CD4-positive, alpha-beta memory T cell (primary cell): ENCODE measurements at regions not wholly inside any gene's neighbourhood (a gene's known extent, or its start where the extent isn't known, plus 50 kb on each side); places are given as distances from the start of the nearest gene placed in this dataset.
A peak's percentile ranks its signal among the peaks of the same experiment; 100 is the strongest.

ENCODE experiments used
- CTCF ChIA-PET: fragments of 350-600 bp; sonication (Branson Sonifier 250); formaldehyde crosslinking; loops from one replicate; lab custom pipeline; 2021; ENCODE audit warnings: inconsistent platforms; ENCODE audit not compliant: partially characterized antibody; lab: Charles Lee
- POLR2A ChIA-PET: fragments of 350-600 bp; sonication (Branson Sonifier 250); formaldehyde crosslinking; loops from one replicate; lab custom pipeline; 2021; ENCODE audit not compliant: partially characterized antibody; lab: Charles Lee
- DNase-seq, 5 donors: peaks; one replicate each; pipeline versions ENCODE4 v3.0.0 to v3.0.0-alpha.2; 2020 to 2022; ENCODE audit warnings: mixed read lengths in 1 of 5
- H3K27ac ChIP-seq: one replicate; pipeline ENCODE4 v1.7.0; 2013; ENCODE audit warnings: low read depth, low read length
- H3K27me3 ChIP-seq: 2 replicates; pipeline ENCODE4 v1.7.0; 2013; ENCODE audit warnings: mild to moderate bottlenecking, low read length, moderate library complexity; ENCODE audit not compliant: insufficient read depth
- H3K36me3 ChIP-seq: 2 replicates; pipeline ENCODE4 v1.7.0; 2013; ENCODE audit warnings: mild to moderate bottlenecking, low read length, moderate library complexity; ENCODE audit not compliant: insufficient read depth
- H3K4me1 ChIP-seq: 2 replicates; pipeline ENCODE4 v1.7.0; 2013; ENCODE audit warnings: mild to moderate bottlenecking, low read length, moderate library complexity; ENCODE audit not compliant: insufficient read depth
- H3K4me3 ChIP-seq, 2 donors: one replicate each; pipeline ENCODE4 v1.7.0; 2013; ENCODE audit warnings: low read length in 2 of 2, mild to moderate bottlenecking in 1 of 2
- H3K9me3 ChIP-seq, 2 donors: one replicate each; pipeline ENCODE4 v1.7.0; 2013; ENCODE audit warnings: low read length in 2 of 2, control low read depth in 1 of 2; ENCODE audit not compliant: control insufficient read depth in 1 of 2
- H3K27ac Mint-ChIP-seq, 7 donors: one replicate each; pipeline ENCODE4 v1.8.0; 2020 to 2021; ENCODE audit warnings: mixed read lengths in 7 of 7, mild to moderate bottlenecking in 6 of 7, inconsistent platforms in 3 of 7, moderate library complexity in 3 of 7
- H3K27me3 Mint-ChIP-seq, 2 donors: one replicate each; pipeline ENCODE4 v1.8.0; 2020 to 2021; ENCODE audit warnings: mixed read lengths in 2 of 2
- H3K36me3 Mint-ChIP-seq, 2 donors: one replicate each; pipeline ENCODE4 v1.8.0; 2020 to 2021; ENCODE audit warnings: mixed read lengths in 2 of 2, inconsistent platforms in 1 of 2, mild to moderate bottlenecking in 1 of 2
- H3K4me1 Mint-ChIP-seq, 4 donors: one replicate each; pipeline ENCODE4 v1.8.0; 2020 to 2021; ENCODE audit warnings: mixed read lengths in 4 of 4, mild to moderate bottlenecking in 1 of 4
- H3K4me3 Mint-ChIP-seq, 8 donors: one replicate each; pipeline ENCODE4 v1.8.0; 2020 to 2021; ENCODE audit warnings: mixed read lengths in 8 of 8, mild to moderate bottlenecking in 7 of 8, moderate library complexity in 6 of 8, inconsistent platforms in 3 of 8
- H3K9me3 Mint-ChIP-seq, 8 donors: one replicate each; pipeline ENCODE4 v1.8.0; 2020 to 2021; ENCODE audit warnings: mixed read lengths in 8 of 8, mild to moderate bottlenecking in 5 of 8, inconsistent platforms in 3 of 8, moderate library complexity in 1 of 8
- intact Hi-C: fragments of 100-400 bp; cut with micrococcal nuclease; formaldehyde crosslinking; loops from one replicate; pipeline ENCODE4 v1.15.1; 2023

DNA sequence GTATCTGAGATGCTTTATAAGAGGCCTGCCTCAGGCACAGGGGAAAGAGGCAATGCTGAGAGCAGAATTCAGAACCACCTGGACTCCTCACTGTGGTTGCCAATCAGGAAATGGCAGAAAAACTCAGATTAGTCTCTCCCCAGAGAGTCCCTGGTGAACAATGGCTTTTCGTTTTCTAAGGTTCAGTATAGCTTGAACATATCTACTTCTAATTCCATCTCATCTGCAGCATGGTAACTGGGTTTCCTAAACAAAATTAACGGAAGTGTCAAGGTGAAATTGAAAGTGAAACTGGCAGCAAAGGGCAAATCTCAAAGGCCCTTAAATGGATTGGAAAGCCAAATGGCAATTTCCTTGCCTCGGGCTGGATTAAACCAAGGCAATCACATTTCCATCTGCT lies 480.2 kb upstream of the ACVR2A start:
- H3K4me3 Mint-ChIP-seq = peak overlapping the region; percentile 32 to 85 (median 68)
- H3K36me3 ChIP-seq = no peaks in the 10 kb centered on the region
- H3K27me3 ChIP-seq = no peaks in the 10 kb centered on the region
- no peaks in the 10 kb centered on the region for H3K9me3 ChIP-seq
- peaks cover 10 to 19% (median 14%) of the 10 kb centered on the region in 4 donors for H3K4me1 Mint-ChIP-seq
- no peaks in the 10 kb centered on the region for H3K36me3 Mint-ChIP-seq
- ChIA-PET POLR2A (no interaction called here), CTCF (interaction anchor here (1.6 kb wide), 1 partner anchor 299 kb away, joined by 3 read pairs; no protein-coding TSS in a partner anchor)
- intact Hi-C loops = no loop called here
- no peaks in the 10 kb centered on the region for H3K27me3 Mint-ChIP-seq
- H3K27ac Mint-ChIP-seq = peak overlapping the region; percentile 9 to 91 (median 72)
- peak overlapping the region; percentile 14 to 22 for H3K4me3 ChIP-seq
- peaks cover 0 to 4% (median 0%) of the 10 kb centered on the region in 8 donors for H3K9me3 Mint-ChIP-seq
- peak; percentile 34 to 40 (median 38) for DNase-seq
- H3K27ac ChIP-seq = no peak overlapping the region
- peaks cover 12% of the 10 kb centered on the region for H3K4me1 ChIP-seq

DNA sequence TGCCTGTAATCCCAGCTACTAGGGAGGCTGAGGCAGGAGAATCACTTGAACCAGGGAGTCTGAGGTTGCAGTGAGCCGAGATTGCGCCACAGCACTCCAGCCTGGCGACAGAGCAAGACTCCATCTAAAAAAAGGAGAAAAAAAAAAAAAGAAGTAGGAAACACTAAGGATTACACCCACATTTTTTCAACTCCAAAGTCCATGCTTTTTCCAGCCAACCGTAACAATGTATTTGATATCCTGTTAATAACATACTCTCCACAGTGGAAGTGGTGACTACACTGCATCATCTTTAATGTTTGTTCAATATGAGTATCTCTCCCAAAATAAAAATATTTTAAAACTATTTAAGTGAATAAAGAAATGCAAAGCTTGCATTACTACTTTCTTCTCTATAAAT lies 481.6 kb upstream of the ACVR2A start:
- Histone ChIP-seq H3K4me1 (peaks cover 12% of the 10 kb centered on the region), H3K4me3 (no peak overlapping the region), H3K27me3 (no peaks in the 10 kb centered on the region), H3K36me3 (no peaks in the 10 kb centered on the region), H3K9me3 (no peaks in the 10 kb centered on the region), H3K27ac (no peak overlapping the region)
- H3K36me3 Mint-ChIP-seq = no peaks in the 10 kb centered on the region
- H3K9me3 Mint-ChIP-seq = peaks cover 0 to 4% (median 0%) of the 10 kb centered on the region in 8 donors
- H3K27me3 Mint-ChIP-seq = no peaks in the 10 kb centered on the region
- intact Hi-C loops = no loop called here
- H3K4me1 Mint-ChIP-seq = peaks cover 10 to 19% (median 14%) of the 10 kb centered on the region in 4 donors
- no peak overlapping the region for H3K27ac Mint-ChIP-seq
- no peak overlapping the region for H3K4me3 Mint-ChIP-seq
- POLR2A ChIA-PET = no interaction called here
- no peak for DNase-seq
- CTCF ChIA-PET = interaction anchor here (1.6 kb wide), 1 partner anchor 301 kb away, joined by 3 read pairs; no protein-coding TSS in a partner anchor

DNA sequence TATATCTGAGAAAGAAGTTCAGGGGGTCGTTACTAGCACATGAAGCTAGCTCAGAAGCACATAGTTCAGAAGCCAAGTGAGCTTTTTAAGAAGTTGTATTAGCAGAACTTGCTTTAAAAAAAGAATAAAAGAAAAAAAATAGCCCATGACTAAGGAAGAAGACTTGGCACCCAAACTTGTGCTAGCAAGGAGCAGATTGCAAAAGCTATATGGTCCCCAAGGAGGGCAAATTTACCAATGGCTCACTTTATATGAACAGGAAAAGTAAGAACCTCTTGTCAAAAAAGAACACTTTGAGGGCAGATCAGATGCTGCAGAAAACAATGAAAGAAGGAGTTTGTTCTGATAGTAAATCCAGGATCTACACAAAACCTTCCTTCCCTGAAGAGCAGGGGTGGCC lies 486.5 kb upstream of the ACVR2A start:
- H3K27me3 Mint-ChIP-seq = no peaks in the 10 kb centered on the region
- intact Hi-C loops = no loop called here
- H3K9me3 Mint-ChIP-seq = no peaks in the 10 kb centered on the region
- no peak overlapping the region for H3K27ac ChIP-seq
- H3K4me3 ChIP-seq = no peak overlapping the region
- no peaks in the 10 kb centered on the region for H3K36me3 ChIP-seq
- H3K27me3 ChIP-seq = no peaks in the 10 kb centered on the region
- ChIA-PET CTCF (no interaction called here), POLR2A (no interaction called here)
- H3K9me3 ChIP-seq = no peaks in the 10 kb centered on the region
- H3K4me1 Mint-ChIP-seq = peaks cover 2 to 11% (median 4%) of the 10 kb centered on the region in 4 donors
- DNase-seq = no peak
- H3K4me3 Mint-ChIP-seq = no peak overlapping the region
- H3K4me1 ChIP-seq = no peaks in the 10 kb centered on the region
- no peak overlapping the region for H3K27ac Mint-ChIP-seq
- no peaks in the 10 kb centered on the region for H3K36me3 Mint-ChIP-seq

DNA sequence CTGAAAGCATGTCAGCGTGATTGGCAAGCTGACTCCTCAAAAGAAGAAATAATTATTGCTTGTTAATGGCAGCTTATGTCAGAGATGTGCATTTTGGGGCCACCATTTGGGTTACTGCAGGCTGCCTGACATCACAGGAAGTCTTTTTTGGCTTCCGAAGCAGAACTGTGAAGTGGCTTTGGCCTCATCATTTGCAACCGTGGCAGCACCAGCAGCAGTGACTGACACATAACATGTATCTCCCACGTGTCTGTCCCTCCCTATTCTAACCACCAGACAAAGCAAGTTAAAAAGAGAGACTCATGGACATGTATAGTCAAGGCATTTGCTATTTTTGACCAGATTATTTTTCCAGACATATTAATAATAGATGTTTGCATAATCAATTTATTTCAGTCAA lies 488.7 kb upstream of the ACVR2A start:
- H3K4me3 Mint-ChIP-seq = peak overlapping the region in 1 of 8 donors; percentile 7
- intact Hi-C loops = no loop called here
- ChIA-PET POLR2A (interaction anchor here (2.0 kb wide), 1 partner anchor 9 kb away, joined by 5 read pairs; no protein-coding TSS in a partner anchor), CTCF (no interaction called here)
- no peak overlapping the region for H3K27ac Mint-ChIP-seq
- DNase-seq = peak in 3 of 5 donors; percentile 11 to 32 (median 14)
- Histone ChIP-seq H3K4me1 (no peaks in the 10 kb centered on the region), H3K9me3 (no peaks in the 10 kb centered on the region), H3K4me3 (no peak overlapping the region), H3K27ac (no peak overlapping the region), H3K27me3 (no peaks in the 10 kb centered on the region), H3K36me3 (no peaks in the 10 kb centered on the region)
- no peaks in the 10 kb centered on the region for H3K9me3 Mint-ChIP-seq
- peaks cover 0 to 7% (median 3%) of the 10 kb centered on the region in 4 donors for H3K4me1 Mint-ChIP-seq
- H3K36me3 Mint-ChIP-seq = no peaks in the 10 kb centered on the region
- H3K27me3 Mint-ChIP-seq = no peaks in the 10 kb centered on the region

DNA sequence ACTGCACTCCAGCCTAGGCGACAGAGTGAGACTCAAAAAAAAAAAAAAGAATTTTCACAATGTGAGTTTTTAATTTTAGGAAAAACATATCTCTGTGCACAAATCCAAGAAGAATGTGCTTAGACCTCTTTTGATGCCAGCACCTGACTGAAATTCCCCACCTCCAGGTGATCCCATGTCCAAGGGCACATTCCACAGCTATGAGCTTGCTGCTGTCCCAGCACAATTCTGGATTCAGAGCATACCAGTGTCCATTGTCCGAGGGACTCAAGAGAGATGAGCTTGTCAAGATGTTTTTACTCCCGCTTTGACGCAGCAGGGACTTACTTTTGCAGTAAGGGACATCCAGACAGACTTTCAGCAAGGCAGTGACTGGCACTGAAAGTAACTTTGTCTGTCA lies 489.1 kb upstream of the ACVR2A start:
- ChIA-PET POLR2A (interaction anchor here (2.0 kb wide), 1 partner anchor 9 kb away, joined by 5 read pairs; no protein-coding TSS in a partner anchor), CTCF (no interaction called here)
- Mint-ChIP-seq H3K27me3 (no peaks in the 10 kb centered on the region), H3K9me3 (no peaks in the 10 kb centered on the region), H3K4me1 (peaks cover 0 to 7% (median 3%) of the 10 kb centered on the region in 4 donors), H3K27ac (no peak overlapping the region), H3K4me3 (no peak overlapping the region), H3K36me3 (no peaks in the 10 kb centered on the region)
- Histone ChIP-seq H3K4me3 (no peak overlapping the region), H3K27me3 (no peaks in the 10 kb centered on the region), H3K27ac (no peak overlapping the region), H3K9me3 (no peaks in the 10 kb centered on the region), H3K36me3 (no peaks in the 10 kb centered on the region), H3K4me1 (no peaks in the 10 kb centered on the region)
- DNase-seq = no peak
- intact Hi-C loops = no loop called here

- Mint-ChIP-seq H3K4me1 (peaks cover 0 to 7% (median 3%) of the 10 kb centered on the region in 4 donors), H3K4me3 (no peak overlapping the region), H3K27me3 (no peaks in the 10 kb centered on the region), H3K9me3 (no peaks in the 10 kb centered on the region), H3K27ac (no peak overlapping the region), H3K36me3 (no peaks in the 10 kb centered on the region)
- no peaks in the 10 kb centered on the region for H3K9me3 ChIP-seq
- H3K4me3 ChIP-seq = no peak overlapping the region
- no peaks in the 10 kb centered on the region for H3K36me3 ChIP-seq
- no peak overlapping the region for H3K27ac ChIP-seq
- no peaks in the 10 kb centered on the region for H3K27me3 ChIP-seq
- intact Hi-C loops = no loop called here
- no peaks in the 10 kb centered on the region for H3K4me1 ChIP-seq
- POLR2A ChIA-PET = no interaction called here
- DNase-seq = no peak
- CTCF ChIA-PET = interaction anchor here (1.0 kb wide), 1 partner anchor 21 kb away, joined by 3 read pairs; no protein-coding TSS in a partner anchor
Observed at GRCh38 chr2:147353072-147353381, 491.8 kb upstream of the ACVR2A start.

DNA sequence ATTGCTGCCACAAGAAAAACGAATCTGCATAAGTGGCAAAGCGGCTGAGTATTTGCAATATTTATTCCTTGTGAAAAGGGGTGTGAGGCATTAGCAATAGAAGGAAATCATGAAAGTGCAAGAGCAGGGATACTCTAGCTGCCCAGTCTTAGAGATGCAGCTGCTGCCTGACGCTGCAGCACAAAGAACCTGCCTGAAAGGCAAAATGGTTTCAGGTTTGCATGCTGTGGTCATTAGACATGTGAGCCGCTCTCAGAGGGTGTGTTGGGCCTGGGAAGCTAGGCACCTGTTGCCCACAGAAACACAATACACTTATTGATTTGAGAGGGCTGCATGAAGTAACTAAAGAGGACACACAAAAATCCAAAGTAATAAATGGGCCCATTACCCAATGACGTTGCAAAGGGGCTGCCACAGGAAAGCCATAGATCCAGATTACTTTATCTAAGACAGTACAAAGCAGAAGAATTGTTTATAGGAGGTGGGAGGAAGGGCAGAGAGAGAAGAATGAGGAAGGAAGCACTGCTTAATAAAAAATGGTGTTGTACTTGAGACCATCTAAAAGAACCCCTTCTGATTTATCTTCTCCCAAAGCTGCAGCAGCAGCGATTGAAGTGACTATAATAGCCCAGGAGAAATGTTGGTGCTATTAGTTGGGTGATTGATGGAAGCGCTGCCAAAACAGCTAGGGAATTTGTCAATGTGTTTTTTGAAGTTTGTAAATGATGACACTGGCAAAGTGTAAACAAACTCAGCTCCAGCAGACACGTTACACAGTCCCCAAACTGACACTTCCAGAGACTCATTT lies 492.4 kb upstream of the ACVR2A start:
- H3K36me3 Mint-ChIP-seq = no peaks in the 10 kb centered on the region
- ChIA-PET CTCF (interaction anchor here (1.0 kb wide), 1 partner anchor 20 kb away, joined by 3 read pairs; no protein-coding TSS in a partner anchor), POLR2A (no interaction called here)
- peaks cover 0 to 7% (median 3%) of the 10 kb centered on the region in 4 donors for H3K4me1 Mint-ChIP-seq
- no peak overlapping the region for H3K4me3 Mint-ChIP-seq
- intact Hi-C loops = no loop called here
- Histone ChIP-seq H3K36me3 (no peaks in the 10 kb centered on the region), H3K27ac (no peak overlapping the region), H3K27me3 (no peaks in the 10 kb centered on the region), H3K4me1 (no peaks in the 10 kb centered on the region), H3K4me3 (no peak overlapping the region), H3K9me3 (no peaks in the 10 kb centered on the region)
- DNase-seq = no peak
- peaks cover 0 to 2% (median 0%) of the 10 kb centered on the region in 8 donors for H3K9me3 Mint-ChIP-seq
- no peaks in the 10 kb centered on the region for H3K27me3 Mint-ChIP-seq
- no peak overlapping the region for H3K27ac Mint-ChIP-seq
